ENCODE measurements at regions not wholly inside any gene's neighbourhood (a gene's known extent, or its start where the extent isn't known, plus 50 kb on each side); places are given as distances from the start of the nearest gene placed in this dataset.

GRCh38 chr12:19012965-19013364, 116.6 kb upstream of the PLEKHA5 start:
- TF ChIP-seq, protein P1, sequence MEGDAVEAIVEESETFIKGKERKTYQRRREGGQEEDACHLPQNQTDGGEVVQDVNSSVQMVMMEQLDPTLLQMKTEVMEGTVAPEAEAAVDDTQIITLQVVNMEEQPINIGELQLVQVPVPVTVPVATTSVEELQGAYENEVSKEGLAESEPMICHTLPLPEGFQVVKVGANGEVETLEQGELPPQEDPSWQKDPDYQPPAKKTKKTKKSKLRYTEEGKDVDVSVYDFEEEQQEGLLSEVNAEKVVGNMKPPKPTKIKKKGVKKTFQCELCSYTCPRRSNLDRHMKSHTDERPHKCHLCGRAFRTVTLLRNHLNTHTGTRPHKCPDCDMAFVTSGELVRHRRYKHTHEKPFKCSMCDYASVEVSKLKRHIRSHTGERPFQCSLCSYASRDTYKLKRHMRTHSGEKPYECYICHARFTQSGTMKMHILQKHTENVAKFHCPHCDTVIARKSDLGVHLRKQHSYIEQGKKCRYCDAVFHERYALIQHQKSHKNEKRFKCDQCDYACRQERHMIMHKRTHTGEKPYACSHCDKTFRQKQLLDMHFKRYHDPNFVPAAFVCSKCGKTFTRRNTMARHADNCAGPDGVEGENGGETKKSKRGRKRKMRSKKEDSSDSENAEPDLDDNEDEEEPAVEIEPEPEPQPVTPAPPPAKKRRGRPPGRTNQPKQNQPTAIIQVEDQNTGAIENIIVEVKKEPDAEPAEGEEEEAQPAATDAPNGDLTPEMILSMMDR (IDR thresholded peaks at IDR 0.05; ENCODE audit: poor library complexity), result no peak
- no peak for TF ChIP-seq EZH2phosphoT487 (IDR thresholded peaks at IDR 0.05; ENCODE audit: low read depth, severe bottlenecking, unreplicated experiment)

Measured in hepatocyte (in vitro differentiated cells).